Immature natural killer cell (primary cell): ENCODE measurements at regions not wholly inside any gene's neighbourhood (a gene's known extent, or its start where the extent isn't known, plus 50 kb on each side); places are given as distances from the start of the nearest gene placed in this dataset.

Experiments
- DNase-seq, 3 donors: peaks; one replicate each; pipeline ENCODE4 v3.0.0; 2022; ENCODE audit warnings: mixed read lengths in 1 of 3
- H3K27ac Mint-ChIP-seq, 6 donors: one replicate each; pipeline ENCODE4 v1.8.0; 2020; ENCODE audit warnings: mixed read lengths in 6 of 6, mild to moderate bottlenecking in 5 of 6, inconsistent platforms in 4 of 6, moderate library complexity in 3 of 6
- H3K27me3 Mint-ChIP-seq, 3 donors: one replicate each; pipeline ENCODE4 v1.8.0; 2020 to 2021; ENCODE audit warnings: low read depth in 3 of 3, mild to moderate bottlenecking in 3 of 3, mixed read lengths in 3 of 3, moderate library complexity in 3 of 3, inconsistent platforms in 1 of 3
- H3K36me3 Mint-ChIP-seq, 3 donors: one replicate each; pipeline ENCODE4 v1.8.0; 2020; ENCODE audit warnings: mixed read lengths in 3 of 3, inconsistent platforms in 2 of 3, mild to moderate bottlenecking in 2 of 3
- H3K4me1 Mint-ChIP-seq, 2 donors: one replicate each; pipeline ENCODE4 v1.8.0; 2020; ENCODE audit warnings: inconsistent platforms in 2 of 2, mild to moderate bottlenecking in 2 of 2, mixed read lengths in 2 of 2, moderate library complexity in 1 of 2
- H3K4me3 Mint-ChIP-seq, 5 donors: one replicate each; pipeline ENCODE4 v1.8.0; 2020; ENCODE audit warnings: mild to moderate bottlenecking in 5 of 5, mixed read lengths in 5 of 5, inconsistent platforms in 3 of 5, moderate library complexity in 3 of 5
- H3K9me3 Mint-ChIP-seq, 6 donors: one replicate each; pipeline ENCODE4 v1.8.0; 2020; ENCODE audit warnings: mild to moderate bottlenecking in 6 of 6, mixed read lengths in 6 of 6, inconsistent platforms in 4 of 6, moderate library complexity in 3 of 6

DNA sequence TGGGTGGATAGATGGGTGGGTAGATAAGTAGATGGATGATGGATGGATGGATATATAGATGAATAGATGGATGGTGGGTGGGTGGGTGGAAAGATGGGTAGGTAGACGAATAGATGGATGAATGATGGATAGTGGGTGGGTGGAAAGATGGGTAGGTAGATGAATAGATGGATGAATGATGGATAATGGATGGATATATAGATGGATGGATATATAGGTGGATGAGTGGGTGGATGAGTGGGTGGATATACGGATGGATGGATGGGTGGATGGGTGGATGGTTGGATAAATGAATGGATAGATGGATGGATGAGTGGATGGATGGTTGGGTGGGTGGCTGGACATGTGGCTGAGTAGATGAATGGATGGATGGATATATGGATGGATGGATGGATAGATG is 53.1 kb upstream of the THY1 start:
- Mint-ChIP-seq H3K36me3 (no peaks in the 10 kb centered on the region), H3K27me3 (peaks cover 2 to 21% (median 3%) of the 10 kb centered on the region in 3 donors), H3K9me3 (no peaks in the 10 kb centered on the region), H3K27ac (no peak overlapping the region), H3K4me3 (no peak overlapping the region), H3K4me1 (no peaks in the 10 kb centered on the region)
- no peak for DNase-seq

DNA sequence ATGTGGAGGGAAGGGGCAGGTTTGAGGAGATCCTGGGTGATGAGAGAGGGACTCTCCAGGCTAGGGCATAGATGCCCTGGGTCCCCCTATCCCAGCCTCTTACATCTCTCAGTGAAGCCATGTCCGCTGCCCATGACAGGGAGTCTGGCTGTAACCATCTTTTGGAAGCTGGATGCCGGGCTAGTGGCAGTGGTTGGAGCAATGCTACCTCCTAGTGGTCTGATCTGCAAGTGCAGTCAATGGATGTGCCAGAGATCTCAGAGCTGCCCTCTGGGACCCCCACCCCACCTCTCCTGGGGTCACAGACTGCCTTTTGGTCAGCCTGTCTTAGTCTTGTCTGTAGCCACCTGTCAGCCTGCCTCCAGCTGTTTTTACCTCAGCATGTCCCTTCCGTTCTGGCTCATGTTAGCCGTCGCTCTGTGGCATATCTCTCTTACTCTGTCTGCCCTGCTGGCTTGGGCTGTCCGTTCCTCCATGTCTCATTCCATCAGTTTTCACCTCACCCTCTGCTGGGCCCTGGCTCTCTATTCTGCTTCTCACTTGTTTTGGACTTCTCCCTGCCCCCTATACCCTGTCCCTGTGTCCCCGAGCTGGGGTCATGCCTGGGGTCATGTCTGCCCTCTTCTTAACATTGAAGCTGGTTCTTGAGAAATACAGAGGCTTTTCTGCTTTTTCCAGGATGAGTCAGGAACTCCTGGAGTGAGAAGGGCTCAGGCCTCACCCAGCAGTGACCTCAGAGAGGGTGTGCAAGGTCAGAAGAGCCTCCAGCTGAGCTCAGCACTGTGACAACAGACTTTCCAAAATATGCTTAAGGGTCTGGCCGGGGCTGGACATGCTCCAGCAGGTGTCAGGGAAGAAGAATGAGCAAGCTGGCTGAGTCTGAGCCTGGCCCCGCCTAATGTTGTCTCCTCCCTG is 52.0 kb upstream of the THY1 start:
- Mint-ChIP-seq H3K4me3 (no peak overlapping the region), H3K27me3 (peaks cover 3 to 22% (median 3%) of the 10 kb centered on the region in 3 donors), H3K4me1 (no peaks in the 10 kb centered on the region), H3K36me3 (no peaks in the 10 kb centered on the region), H3K27ac (no peak overlapping the region), H3K9me3 (no peaks in the 10 kb centered on the region)
- DNase-seq, result peak; percentile 46 to 57 (median 51)

GRCh38 chr11:119473901-119474681 is 51.1 kb upstream of the THY1 start:
- H3K4me3 Mint-ChIP-seq, result no peak overlapping the region
- H3K9me3 Mint-ChIP-seq, result no peaks in the 10 kb centered on the region
- no peak overlapping the region for H3K27ac Mint-ChIP-seq
- H3K4me1 Mint-ChIP-seq, result no peaks in the 10 kb centered on the region
- DNase-seq, result peak in 1 of 3 donors; percentile 5
- peaks cover 1 to 19% (median 2%) of the 10 kb centered on the region in 3 donors for H3K27me3 Mint-ChIP-seq
- H3K36me3 Mint-ChIP-seq, result no peaks in the 10 kb centered on the region

- DNase-seq, result no peak
- Mint-ChIP-seq H3K36me3 (no peaks in the 10 kb centered on the region), H3K9me3 (peaks cover 0 to under 1% (median 0%) of the 10 kb centered on the region in 6 donors), H3K27me3 (peaks cover 1 to 21% (median 2%) of the 10 kb centered on the region in 3 donors), H3K27ac (no peak overlapping the region), H3K4me3 (no peak overlapping the region), H3K4me1 (no peaks in the 10 kb centered on the region)
Measured at GRCh38 chr11:119473226-119473625, 50.3 kb upstream of the THY1 start.

- Mint-ChIP-seq H3K4me1 (no peaks in the 10 kb centered on the region), H3K4me3 (no peak overlapping the region), H3K27me3 (peaks cover 2 to 21% (median 5%) of the 10 kb centered on the region in 3 donors), H3K9me3 (peaks cover 0 to 5% (median under 1%) of the 10 kb centered on the region in 6 donors), H3K27ac (no peak overlapping the region), H3K36me3 (no peaks in the 10 kb centered on the region)
- DNase-seq, result no peak
Measured at GRCh38 chr11:119472856-119473222, 49.9 kb upstream of the THY1 start.
